ENCODE measurements at regions not wholly inside any gene's neighbourhood (a gene's known extent, or its start where the extent isn't known, plus 50 kb on each side); places are given as distances from the start of the nearest gene placed in this dataset.

DNA sequence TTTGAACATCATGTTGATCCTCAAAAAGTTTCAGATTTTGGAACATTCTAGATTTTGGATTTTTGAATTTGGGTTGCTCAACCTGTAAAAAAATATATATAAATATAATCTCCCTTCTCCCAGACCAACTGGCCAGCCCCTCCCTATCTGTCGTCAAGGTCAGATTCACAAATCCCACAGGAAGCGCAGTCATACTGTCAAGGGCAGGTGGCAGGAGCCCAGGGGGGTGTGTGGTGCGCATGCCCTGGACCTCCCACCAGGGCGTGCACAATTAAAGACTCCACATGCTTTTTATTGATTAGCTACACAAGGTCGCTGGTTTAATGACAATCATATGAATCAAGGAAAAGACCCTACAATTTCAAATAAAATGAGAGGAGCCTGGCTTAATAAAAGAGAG is 77.0 kb upstream of the EEPD1 start:
- no peak for DNase-seq

DNA sequence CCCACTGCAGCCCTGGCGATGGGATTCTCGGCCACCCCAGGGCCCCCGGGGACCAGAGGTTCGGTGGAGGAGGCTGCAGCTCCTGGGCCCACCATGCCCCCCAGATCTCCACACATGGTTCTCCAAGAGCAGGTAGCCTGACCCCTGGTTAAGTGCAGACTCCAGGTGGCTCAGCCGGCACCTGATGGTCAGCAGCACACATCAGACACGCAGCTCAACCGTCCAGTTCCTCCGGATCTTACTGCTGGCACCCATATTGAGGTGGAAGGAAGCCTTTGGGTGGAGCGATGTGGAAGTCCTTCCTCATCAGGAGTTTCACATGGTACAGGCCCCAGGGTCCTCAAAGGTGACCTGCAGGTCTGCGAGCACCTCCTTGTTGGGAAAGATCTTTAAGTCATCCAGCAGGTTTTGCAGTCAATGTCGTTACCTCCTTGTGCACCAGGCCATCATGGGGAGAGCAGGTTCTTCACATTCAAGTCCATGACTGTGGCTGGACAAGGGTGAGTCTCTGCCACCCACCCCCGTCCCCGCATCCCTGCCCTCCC is 74.2 kb upstream of the EEPD1 start:
- DNase-seq, result no peak

DNA sequence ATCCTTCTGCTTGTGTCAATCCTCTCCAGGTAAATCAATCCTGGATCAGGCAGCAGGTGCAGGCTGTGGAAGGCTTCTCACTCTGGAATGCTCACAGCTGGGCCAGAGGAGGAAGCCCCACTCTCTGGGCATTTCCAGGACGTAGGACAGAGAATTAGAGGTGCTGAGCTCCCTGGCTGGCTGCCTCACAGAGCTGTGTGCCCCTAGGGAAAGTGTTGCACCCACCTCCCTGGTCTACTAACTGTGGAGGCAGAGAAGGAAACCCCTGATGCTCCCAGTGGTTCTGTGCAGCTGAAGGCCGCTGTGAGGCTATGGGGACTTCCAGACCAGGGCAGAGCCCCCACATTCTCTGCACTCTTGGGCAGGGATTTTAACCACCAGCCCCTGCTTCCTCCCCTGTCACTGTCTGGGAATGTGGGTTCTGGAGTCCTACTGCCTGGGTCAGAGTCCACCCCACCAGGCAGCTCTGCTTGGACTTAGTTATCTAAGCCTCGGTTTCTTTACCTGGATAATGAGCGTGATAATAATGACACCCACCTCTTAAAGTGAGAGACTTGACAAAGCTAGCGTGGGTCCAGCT is 73.5 kb upstream of the EEPD1 start:
- DNase-seq, result no peak

DNA sequence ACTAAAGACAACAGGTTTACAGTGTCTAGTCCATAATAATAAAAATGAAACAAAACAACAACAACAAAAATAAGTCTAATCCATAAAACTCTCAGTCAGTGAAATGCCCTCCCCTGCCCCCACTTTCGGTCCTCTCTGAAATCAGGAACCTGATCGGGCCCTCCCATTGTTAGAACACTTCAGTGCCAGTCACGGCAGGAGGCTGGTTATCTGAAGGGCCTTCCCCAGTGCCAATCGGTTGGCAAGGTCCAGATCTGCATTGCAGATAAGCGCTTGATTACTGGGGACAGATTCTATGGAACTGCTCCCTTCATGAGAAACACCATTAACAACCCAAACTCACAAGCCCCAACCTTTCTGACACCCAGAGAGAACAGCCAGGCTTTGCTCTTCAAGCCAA is 72.2 kb upstream of the EEPD1 start:
- no peak for DNase-seq

DNA sequence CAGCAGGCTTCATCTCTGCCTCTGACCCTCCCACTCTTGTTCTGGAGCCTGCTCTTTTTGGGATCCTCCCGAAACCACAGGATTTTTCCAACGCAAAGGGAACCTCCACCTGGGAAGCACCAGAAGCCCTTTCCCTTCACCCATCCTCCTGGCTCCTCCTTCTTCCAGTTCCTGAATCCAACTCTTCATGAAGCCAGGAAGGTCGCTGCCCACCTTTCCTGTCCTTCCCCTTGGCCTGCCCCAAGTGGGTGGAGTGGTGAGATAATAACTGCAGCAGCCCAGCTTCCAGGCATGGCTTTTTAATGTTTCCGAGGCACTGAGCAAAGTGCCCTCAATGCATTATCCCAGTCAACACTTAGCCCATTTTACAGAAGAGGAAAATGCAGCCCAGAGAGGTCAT is 70.8 kb upstream of the EEPD1 start:
- no peak for DNase-seq

DNA sequence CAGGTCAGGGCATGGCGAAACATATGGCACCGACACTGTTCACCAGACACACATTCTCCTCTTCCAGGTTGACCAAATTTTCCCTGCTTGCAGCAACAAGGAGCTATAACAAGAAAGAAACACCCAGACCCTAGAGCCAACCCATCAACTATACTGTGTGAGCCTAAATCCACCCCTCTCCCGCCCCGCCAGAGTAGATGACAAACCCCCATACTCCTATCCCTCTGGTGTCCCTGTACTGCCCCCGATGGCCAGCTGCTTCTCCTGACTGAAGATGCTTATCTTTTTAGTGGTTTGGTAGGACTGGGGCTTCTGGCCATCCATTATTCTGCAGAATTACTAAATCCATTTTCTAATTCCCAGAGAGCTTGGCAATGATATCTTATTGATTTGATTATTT is 70.1 kb upstream of the EEPD1 start:
- no peak for DNase-seq

DNA sequence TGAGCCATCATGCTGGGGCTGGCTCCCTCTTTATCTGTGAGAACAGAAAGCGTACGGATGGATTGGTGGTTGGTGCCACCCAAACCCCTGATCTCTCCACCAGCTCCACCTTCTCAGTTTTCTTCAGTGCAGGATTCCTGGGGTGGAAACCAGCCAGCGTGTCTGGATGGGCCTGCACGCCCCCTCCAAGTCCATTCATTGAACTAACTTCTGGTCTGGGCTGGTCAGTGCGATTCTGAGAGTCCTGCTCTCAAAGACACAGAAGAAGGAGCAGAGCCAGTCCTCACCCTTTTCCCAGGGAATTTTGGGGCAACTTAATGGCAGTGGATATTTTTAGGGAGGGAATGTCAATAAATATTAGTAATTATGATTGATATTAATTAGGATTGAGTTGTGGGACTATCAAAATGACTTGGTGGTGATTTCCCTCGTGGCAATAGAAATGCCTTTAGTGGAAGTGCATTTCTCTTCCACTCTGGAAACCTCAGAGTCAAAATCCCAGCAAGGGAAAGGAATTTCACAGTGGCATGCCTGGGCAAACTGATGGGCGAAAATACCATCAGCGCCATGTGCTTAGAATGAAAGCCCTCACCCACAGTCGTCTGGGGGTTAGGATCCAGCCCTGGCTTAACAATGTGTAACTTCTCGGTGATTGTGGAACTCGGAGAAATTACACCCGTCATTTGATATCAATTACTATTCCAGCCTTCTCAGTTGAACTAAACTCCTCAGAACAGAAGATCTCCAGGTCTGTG is 69.3 kb upstream of the EEPD1 start:
- DNase-seq, result no peak

DNA sequence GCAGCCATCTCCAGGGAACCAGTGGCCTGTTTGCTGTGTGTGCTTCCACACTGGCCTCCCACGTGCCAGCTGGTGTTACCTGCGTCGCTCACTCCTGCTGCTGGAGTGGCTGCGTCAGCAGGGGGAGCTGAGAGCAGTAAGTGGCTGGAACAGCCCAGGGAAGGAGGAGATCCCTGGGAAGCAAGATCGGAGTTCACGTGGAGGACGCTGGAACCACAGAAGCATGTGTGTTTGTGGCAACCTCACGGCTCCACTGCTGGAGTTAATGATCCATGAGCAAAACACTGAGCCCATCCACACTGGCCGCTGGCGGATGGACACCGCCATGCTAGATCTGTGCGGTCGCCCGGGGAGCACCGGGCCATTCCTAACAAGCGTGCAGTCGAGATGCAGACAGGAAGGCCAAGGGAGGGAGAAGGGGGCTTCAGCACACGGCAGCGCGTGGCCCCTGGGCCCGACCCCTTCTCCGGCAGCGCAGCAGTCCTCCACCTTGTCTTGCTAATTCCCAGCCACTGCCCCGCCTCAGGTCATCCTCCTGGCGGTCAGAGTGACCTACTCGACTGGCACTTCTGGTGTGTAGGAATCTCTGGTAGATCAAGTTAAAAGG is 68.5 kb upstream of the EEPD1 start:
- DNase-seq, result no peak

DNA sequence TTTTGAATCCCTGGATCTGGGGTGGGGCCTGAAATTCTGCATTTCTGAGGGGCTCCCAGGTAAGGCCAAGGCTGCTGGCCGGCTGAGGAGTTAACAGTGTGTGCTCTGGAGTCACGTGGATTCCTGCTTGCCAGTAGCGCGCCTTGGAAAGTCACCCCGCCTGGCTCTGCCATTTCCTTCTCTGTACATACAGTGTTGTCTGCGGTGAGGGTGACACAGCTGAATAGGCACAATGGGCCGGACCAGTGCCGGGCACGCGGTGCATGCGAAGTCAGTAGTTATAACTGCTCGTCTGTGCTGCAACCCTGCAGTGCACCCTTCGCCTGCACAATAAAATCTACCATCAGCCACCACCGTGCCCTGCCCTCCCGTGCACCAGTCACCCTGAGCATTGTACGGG is 68.0 kb upstream of the EEPD1 start:
- DNase-seq, result no peak

DNA sequence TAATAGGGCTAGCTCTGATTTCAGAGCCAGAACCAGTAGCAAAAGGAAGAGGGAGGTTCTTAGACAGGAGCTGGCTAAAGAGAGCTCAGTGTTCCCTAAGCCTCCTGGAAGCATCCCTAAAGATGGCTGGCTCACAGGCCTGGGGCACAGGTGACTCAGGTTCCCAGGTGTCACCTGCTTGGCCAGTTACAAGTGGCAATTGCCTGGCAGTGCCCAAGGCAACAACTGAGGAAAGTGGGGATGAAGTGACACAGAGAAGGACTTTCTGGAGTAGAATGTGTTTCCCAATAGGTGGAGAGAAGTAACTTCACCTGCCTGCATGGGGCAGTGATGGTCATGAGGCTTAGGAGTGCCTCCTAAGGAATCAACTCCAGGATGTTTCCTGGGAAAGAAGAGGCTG is 66.5 kb upstream of the EEPD1 start:
- DNase-seq, result no peak

DNA sequence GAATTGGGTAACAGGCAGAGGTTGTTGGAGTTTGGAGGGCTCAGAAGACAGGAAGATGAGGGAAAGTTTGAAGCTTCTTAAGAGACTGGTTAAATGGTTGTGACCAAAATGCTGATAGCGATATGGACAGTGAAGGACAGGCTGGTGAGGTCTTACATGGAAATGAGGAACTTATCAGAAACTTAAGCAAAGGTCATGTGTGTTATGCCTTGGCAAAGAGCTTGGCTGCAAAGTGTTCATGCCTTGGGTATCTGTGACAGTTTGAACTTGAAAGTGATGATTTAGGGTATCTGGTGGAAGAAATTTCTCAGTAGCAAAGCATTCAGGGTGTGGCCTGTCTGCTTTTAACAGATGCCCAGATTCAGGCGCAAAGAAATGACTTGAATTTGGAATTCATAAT is 64.5 kb upstream of the EEPD1 start:
- DNase-seq, result no peak

DNA sequence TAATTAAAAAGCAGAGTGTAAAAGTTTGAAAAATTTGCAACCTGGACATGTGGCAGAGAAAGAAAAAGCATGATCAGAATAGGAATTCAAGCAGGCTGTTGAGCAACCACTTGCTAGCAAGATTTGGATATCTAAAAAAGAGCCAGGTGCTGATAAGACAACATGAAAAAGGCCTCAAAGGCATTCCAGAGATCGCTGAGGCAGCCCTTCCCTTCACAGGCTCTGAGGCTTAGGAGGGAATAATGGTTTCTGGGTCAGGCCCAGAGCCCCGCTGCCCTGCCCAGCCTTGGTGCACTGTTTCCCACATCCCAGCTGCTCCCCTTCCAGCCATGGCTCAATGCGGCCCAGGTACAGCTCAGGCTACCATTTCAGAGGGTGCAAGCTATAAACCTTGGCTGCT is 64.1 kb upstream of the EEPD1 start:
- no peak for DNase-seq

DNA sequence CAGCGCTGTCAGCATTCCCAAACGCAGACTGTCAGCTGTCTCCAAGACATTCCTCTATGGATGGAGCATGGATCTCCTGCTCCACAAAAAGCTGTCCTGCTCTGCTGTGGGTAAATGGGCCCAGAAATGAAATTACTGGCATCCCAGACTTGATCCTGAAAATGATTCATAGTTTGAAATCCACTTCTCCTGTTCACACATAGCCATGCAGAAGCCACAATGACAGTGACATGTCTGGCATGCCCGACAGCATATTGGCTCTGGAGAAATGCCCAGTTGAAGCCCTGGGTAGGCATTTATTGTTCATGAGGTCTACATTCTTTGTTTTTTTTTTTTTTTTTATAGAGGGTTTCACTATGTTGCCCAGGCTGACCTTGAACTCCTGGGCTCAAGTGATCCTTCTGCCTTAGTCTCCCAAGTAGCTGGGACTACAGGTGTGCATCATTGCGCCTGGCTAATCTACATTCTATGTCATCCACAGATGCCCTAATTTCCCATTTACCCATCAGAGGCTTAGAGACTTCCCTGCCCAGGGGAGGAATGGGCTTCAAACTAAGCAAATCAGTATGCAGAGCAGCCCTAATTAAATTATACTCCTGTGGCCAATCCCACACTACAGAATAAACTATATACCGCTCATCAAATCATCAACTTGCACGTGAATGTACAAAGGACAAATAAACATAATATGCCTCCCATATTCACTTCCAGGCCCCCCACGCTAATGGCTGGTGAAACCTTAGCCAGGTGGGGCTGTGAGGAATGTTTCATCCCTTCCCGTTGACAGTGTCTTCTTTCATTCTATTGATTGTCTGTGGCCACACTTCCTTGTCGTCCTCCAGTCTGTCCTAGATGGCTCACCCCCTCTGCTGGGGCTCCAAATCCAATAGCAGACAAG is 61.8 kb upstream of the EEPD1 start:
- DNase-seq, result no peak

DNA sequence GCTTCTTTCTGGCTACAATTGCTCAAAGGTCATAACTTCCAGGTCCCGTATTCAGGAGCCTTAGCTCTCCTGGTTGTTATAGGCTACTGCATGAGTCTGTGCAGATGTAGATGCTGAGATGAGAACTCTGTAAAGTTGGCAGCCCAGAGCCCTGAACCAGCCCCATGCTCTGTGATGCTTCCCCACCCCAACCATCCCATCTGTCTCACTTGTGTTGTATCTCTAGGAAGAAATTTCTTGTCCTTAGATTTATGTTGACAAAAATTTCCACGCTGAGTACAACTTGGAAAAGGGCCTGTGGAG is 61.2 kb upstream of the EEPD1 start:
- no peak for DNase-seq

DNA sequence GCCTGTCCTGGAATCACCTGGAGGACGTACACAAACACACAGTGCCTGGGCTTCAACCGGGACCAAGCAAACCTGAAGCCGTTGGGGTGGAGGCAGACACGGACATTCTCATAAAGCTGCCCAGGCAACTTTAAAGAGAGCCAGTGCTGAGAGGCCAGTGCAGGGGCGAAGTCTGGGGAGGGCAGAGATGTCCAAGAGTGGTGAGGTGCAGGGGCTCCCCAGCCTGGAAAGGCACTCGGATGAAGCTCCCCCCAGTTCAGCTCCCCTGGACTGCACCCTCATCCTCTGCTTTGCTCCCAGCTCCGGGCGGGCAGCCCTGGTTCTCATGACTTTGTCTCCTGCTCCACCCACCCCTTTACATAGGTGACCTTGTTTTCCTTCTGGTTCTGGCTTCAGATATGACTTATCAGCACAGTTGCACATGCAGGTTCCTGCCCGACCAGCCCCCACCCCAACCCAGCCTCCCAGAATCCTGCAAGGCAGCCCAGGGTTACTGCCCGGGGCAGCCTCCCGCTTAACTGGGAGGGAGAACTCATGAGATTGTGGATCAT is 60.8 kb upstream of the EEPD1 start:
- DNase-seq, result no peak

DNA sequence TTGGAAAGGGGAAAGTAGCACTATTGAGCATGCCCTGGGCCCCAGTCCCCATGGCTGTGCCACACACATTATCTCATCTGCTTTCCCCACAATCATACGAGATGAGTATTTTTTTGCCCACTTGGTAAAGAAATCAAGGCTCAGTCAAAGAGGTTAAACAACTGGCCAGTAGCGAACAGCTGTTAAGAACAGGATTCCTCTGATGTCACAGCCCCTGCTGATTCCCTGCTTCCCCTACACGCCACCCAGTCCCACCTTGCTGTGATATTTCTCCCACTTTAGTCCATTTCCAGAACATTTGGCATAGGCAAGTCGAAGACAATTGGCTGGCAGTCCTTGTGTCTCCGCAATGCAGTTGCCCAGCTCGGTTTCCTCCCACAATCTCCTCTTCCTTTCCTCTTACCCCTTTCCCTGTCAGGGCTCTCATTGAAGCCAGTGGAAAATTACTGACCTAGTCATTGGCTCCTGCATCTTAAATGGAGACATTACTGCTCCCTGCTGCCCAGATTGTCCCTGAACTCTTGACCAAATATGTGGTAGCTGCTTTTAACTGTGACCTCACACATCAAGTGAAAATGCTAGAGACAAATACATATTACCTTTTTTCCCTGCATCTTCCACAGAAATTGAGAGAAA is 56.5 kb upstream of the EEPD1 start:
- DNase-seq, result no peak

DNA sequence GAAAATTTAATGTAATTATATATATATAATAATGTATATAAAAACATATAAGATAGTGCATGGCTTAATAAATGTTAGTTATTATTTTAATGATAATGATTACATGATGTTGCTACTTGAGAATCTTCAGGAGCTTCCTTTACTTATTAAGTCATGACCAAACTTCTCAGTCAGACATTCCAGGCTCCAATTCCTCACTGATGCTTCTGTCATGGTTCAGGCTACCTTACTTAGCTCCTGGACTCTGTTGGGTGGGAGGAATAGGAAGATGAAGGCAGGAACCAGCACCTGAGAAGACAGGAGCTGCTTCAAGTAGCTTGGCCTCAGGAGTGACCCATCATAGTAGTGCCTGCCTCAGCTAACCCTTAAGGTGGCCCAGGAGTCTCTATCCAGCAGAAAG is 55.0 kb upstream of the EEPD1 start:
- no peak for DNase-seq

DNA sequence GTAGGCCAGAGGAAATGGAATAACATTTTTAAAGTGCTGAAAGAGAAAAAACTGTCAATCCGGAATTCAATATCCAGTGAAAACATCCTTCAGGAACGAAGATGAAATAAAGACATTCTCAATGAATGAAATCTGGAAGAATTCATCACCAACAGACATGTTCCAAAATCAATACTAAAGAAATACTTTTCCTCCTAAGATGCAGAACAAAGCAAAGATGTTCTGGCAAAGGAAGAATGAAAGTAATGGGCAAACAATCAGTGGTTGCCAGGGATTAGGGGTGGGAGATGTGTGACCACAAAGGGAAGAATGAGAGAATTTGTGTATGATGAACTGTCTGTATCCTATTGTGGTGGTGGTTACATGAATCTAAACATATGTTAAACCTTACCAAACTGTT is 52.8 kb upstream of the EEPD1 start:
- DNase-seq, result no peak

DNA sequence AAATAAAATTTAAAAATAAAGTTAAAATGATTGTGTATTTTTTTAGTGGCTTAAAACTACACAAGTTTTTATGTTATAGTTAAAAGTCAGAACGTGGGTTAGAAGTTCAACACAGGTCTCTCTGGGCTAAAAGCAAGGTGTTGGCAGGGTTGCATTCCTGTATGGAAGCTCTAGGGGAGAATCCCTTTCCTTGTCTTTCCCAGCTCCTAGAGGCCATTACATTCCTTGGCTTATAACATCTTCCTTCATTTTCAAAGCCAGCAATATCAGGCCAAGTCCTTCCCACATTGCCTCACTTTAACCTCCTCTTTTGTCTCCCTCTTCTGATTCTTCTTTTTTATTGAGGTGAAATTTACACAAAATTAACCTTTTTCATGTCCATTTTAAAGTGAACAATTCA is 52.4 kb upstream of the EEPD1 start:
- no peak for DNase-seq
